ENCODE measurements at regions not wholly inside any gene's neighbourhood (a gene's known extent, or its start where the extent isn't known, plus 50 kb on each side); places are given as distances from the start of the nearest gene placed in this dataset.

- Mint-ChIP-seq H3K4me3 (no peak overlapping the region), H3K27ac (no peak overlapping the region), H3K36me3 (ENCODE audit: low read depth) (no peaks in the 10 kb centered on the region), H3K9me3 (no peaks in the 10 kb centered on the region), H3K4me1 (peaks cover 5% of the 10 kb centered on the region), H3K27me3 (no peaks in the 10 kb centered on the region)
- no peak for ATAC-seq (replicated peaks)
Measured at GRCh38 chr2:176516051-176516602, 246.9 kb downstream of the MTX2 start.

- Mint-ChIP-seq H3K4me1 (peaks cover 5% of the 10 kb centered on the region), H3K9me3 (no peaks in the 10 kb centered on the region), H3K4me3 (no peak overlapping the region), H3K36me3 (ENCODE audit: low read depth) (no peaks in the 10 kb centered on the region), H3K27me3 (peaks cover 3% of the 10 kb centered on the region), H3K27ac (no peak overlapping the region)
- ATAC-seq (replicated peaks), result no peak
Measured at GRCh38 chr2:176518823-176519222, 249.6 kb downstream of the MTX2 start.

GRCh38 chr2:176521878-176522670, 252.8 kb downstream of the MTX2 start:
- H3K27me3 Mint-ChIP-seq, result peaks cover 19% of the 10 kb centered on the region
- no peaks in the 10 kb centered on the region for H3K4me1 Mint-ChIP-seq
- no peak overlapping the region for H3K27ac Mint-ChIP-seq
- no peaks in the 10 kb centered on the region for H3K9me3 Mint-ChIP-seq
- H3K36me3 Mint-ChIP-seq (ENCODE audit: low read depth), result no peaks in the 10 kb centered on the region
- no peak for ATAC-seq (replicated peaks)
- H3K4me3 Mint-ChIP-seq, result no peak overlapping the region

GRCh38 chr2:176525086-176525485, 255.8 kb downstream of the MTX2 start:
- Mint-ChIP-seq H3K9me3 (no peaks in the 10 kb centered on the region), H3K27ac (no peak overlapping the region), H3K4me3 (no peak overlapping the region), H3K36me3 (ENCODE audit: low read depth) (no peaks in the 10 kb centered on the region), H3K4me1 (no peaks in the 10 kb centered on the region), H3K27me3 (peaks cover 35% of the 10 kb centered on the region)
- no peak for ATAC-seq (replicated peaks)

GRCh38 chr2:176526995-176527901, 258.0 kb downstream of the MTX2 start:
- no peak for ATAC-seq (replicated peaks)
- no peak overlapping the region for H3K4me3 Mint-ChIP-seq

GRCh38 chr2:176531608-176532007, 262.4 kb downstream of the MTX2 start:
- Mint-ChIP-seq H3K27ac (no peak overlapping the region), H3K4me3 (no peak overlapping the region), H3K36me3 (ENCODE audit: low read depth) (no peaks in the 10 kb centered on the region), H3K27me3 (peaks cover 26% of the 10 kb centered on the region), H3K4me1 (no peaks in the 10 kb centered on the region), H3K9me3 (no peaks in the 10 kb centered on the region)
- ATAC-seq (replicated peaks), result no peak

More at GRCh38 chr2:176526995-176527901, 258.0 kb downstream of the MTX2 start:
- Mint-ChIP-seq H3K9me3 (no peaks in the 10 kb centered on the region), H3K36me3 (ENCODE audit: low read depth) (no peaks in the 10 kb centered on the region), H3K27ac (no peak overlapping the region), H3K4me1 (no peaks in the 10 kb centered on the region), H3K27me3 (peaks cover 39% of the 10 kb centered on the region)

GRCh38 chr2:176533505-176534193, 264.4 kb downstream of the MTX2 start:
- Mint-ChIP-seq H3K4me1 (no peaks in the 10 kb centered on the region), H3K4me3 (no peak overlapping the region), H3K27ac (no peak overlapping the region), H3K27me3 (peaks cover 19% of the 10 kb centered on the region), H3K9me3 (no peaks in the 10 kb centered on the region), H3K36me3 (ENCODE audit: low read depth) (no peaks in the 10 kb centered on the region)
- no peak for ATAC-seq (replicated peaks)

GRCh38 chr2:176534798-176535466, 265.7 kb downstream of the MTX2 start:
- no peak for ATAC-seq (replicated peaks)
- Mint-ChIP-seq H3K27ac (no peak overlapping the region), H3K4me3 (no peak overlapping the region)

GRCh38 chr2:176535467-176536113, 266.3 kb downstream of the MTX2 start:
- H3K27me3 Mint-ChIP-seq, result peaks cover 15% of the 10 kb centered on the region
- no peak for ATAC-seq (replicated peaks)
- no peaks in the 10 kb centered on the region for H3K36me3 Mint-ChIP-seq (ENCODE audit: low read depth)
- H3K4me3 Mint-ChIP-seq, result no peak overlapping the region
- no peaks in the 10 kb centered on the region for H3K4me1 Mint-ChIP-seq
- no peak overlapping the region for H3K27ac Mint-ChIP-seq
- no peaks in the 10 kb centered on the region for H3K9me3 Mint-ChIP-seq

More at GRCh38 chr2:176534798-176535466, 265.7 kb downstream of the MTX2 start:
- Mint-ChIP-seq H3K36me3 (ENCODE audit: low read depth) (no peaks in the 10 kb centered on the region), H3K27me3 (peaks cover 16% of the 10 kb centered on the region), H3K9me3 (no peaks in the 10 kb centered on the region), H3K4me1 (no peaks in the 10 kb centered on the region)

- no peaks in the 10 kb centered on the region for H3K36me3 Mint-ChIP-seq (ENCODE audit: low read depth)
- no peaks in the 10 kb centered on the region for H3K4me1 Mint-ChIP-seq
- H3K27me3 Mint-ChIP-seq, result peaks cover 18% of the 10 kb centered on the region
- ATAC-seq (replicated peaks), result no peak
- H3K4me3 Mint-ChIP-seq, result no peak overlapping the region
- no peak overlapping the region for H3K27ac Mint-ChIP-seq
- H3K9me3 Mint-ChIP-seq, result no peaks in the 10 kb centered on the region
Measured at GRCh38 chr2:176536439-176537133, 267.3 kb downstream of the MTX2 start.

- no peak for ATAC-seq (replicated peaks)
- H3K36me3 Mint-ChIP-seq (ENCODE audit: low read depth), result no peaks in the 10 kb centered on the region
- no peak overlapping the region for H3K4me3 Mint-ChIP-seq
- H3K27me3 Mint-ChIP-seq, result peaks cover 23% of the 10 kb centered on the region
- H3K27ac Mint-ChIP-seq, result no peak overlapping the region
- no peaks in the 10 kb centered on the region for H3K9me3 Mint-ChIP-seq
- no peaks in the 10 kb centered on the region for H3K4me1 Mint-ChIP-seq
Measured at GRCh38 chr2:176537932-176538331, 268.7 kb downstream of the MTX2 start.

GRCh38 chr2:176540995-176541394, 271.8 kb downstream of the MTX2 start:
- Mint-ChIP-seq H3K4me3 (no peak overlapping the region), H3K4me1 (no peaks in the 10 kb centered on the region), H3K27me3 (peaks cover 21% of the 10 kb centered on the region), H3K27ac (no peak overlapping the region), H3K9me3 (no peaks in the 10 kb centered on the region), H3K36me3 (ENCODE audit: low read depth) (no peaks in the 10 kb centered on the region)
- ATAC-seq (replicated peaks), result no peak

GRCh38 chr2:176542476-176542875, 273.2 kb downstream of the MTX2 start:
- ATAC-seq (replicated peaks), result no peak
- H3K36me3 Mint-ChIP-seq (ENCODE audit: low read depth), result no peaks in the 10 kb centered on the region
- H3K27ac Mint-ChIP-seq, result no peak overlapping the region
- H3K4me3 Mint-ChIP-seq, result no peak overlapping the region
- H3K9me3 Mint-ChIP-seq, result no peaks in the 10 kb centered on the region
- no peaks in the 10 kb centered on the region for H3K4me1 Mint-ChIP-seq
- H3K27me3 Mint-ChIP-seq, result peaks cover 28% of the 10 kb centered on the region

Measured in activated T-helper 17 cell treated with anti-CD3 and anti-CD28 coated beads, Interleukin-2, amount 50 U/mL, for 72 hours (primary cell).